Smooth muscle cell (in vitro differentiated cells): ENCODE measurements at regions not wholly inside any gene's neighbourhood (a gene's known extent, or its start where the extent isn't known, plus 50 kb on each side); places are given as distances from the start of the nearest gene placed in this dataset.

Experiments
- DNase-seq: peaks from one replicate; lab custom pipeline; 2025; ENCODE audit not compliant: unreplicated experiment; lab: John Stamatoyannopoulos, UW
- H2AFZ ChIP-seq: fragments of 200-600 bp; sonication (generic); 2 replicates; pipeline ENCODE4 v1.6.0; 2016; ENCODE audit warnings: antibody characterized with exemption, low read depth, mild to moderate bottlenecking
- H3F3A ChIP-seq: fragments of 200-600 bp; sonication (generic); 2 replicates; pipeline ENCODE4 v1.6.0; 2017; ENCODE audit warnings: antibody characterized with exemption, low read depth
- H3K27ac ChIP-seq: fragments of 200-600 bp; sonication (generic); 2 replicates; pipeline ENCODE4 v1.5.1; 2016; ENCODE audit warnings: low read depth, mild to moderate bottlenecking
- H3K27me3 ChIP-seq: fragments of 200-600 bp; sonication (generic); 2 replicates; pipeline ENCODE4 v1.6.1; 2016; ENCODE audit warnings: low read depth, mild to moderate bottlenecking
- H3K36me3 ChIP-seq: fragments of 200-600 bp; sonication (generic); 2 replicates; pipeline ENCODE4 v1.5.1; 2016; ENCODE audit warnings: low read depth
- H3K4me1 ChIP-seq: fragments of 200-600 bp; sonication (generic); 2 replicates; pipeline ENCODE4 v1.5.1; 2016; ENCODE audit warnings: low read depth
- H3K4me2 ChIP-seq: fragments of 200-600 bp; sonication (generic); 2 replicates; pipeline ENCODE4 v1.6.0; 2016; ENCODE audit warnings: mild to moderate bottlenecking
- H3K4me3 ChIP-seq: fragments of 200-600 bp; sonication (generic); 2 replicates; pipeline ENCODE4 v1.5.1; 2016; ENCODE audit warnings: mild to moderate bottlenecking
- H3K79me2 ChIP-seq: fragments of 200-600 bp; sonication (generic); 2 replicates; pipeline ENCODE4 v1.6.0; 2016; ENCODE audit warnings: low read depth, mild to moderate bottlenecking
- H3K9ac ChIP-seq: fragments of 200-600 bp; sonication (generic); 2 replicates; pipeline ENCODE4 v1.6.0; 2016; ENCODE audit warnings: low read depth
- H3K9me3 ChIP-seq: fragments of 200-600 bp; sonication (generic); replicated peaks from 2 replicates; pipeline ENCODE4 v1.5.1; 2016; ENCODE audit warnings: low read depth
- H4K20me1 ChIP-seq: fragments of 200-600 bp; sonication (generic); 2 replicates; pipeline ENCODE4 v1.6.0; 2016; ENCODE audit warnings: low read depth
- WGBS: methylation state at CpG from one replicate; pipeline ENCODE4 v1.1.7; 2016; ENCODE audit warnings: low lambda C conversion rate; 5-methylcytosine and 5-hydroxymethylcytosine counted together
- TF ChIP-seq, protein P1 (sequence below): fragments of 200-600 bp; sonication (generic); IDR thresholded peaks from 2 replicates; pipeline ENCODE4 v1.5.1; 2017; ENCODE audit warnings: borderline replicate concordance, mild to moderate bottlenecking, antibody characterized with exemption; ENCODE audit not compliant: insufficient read depth, poor library complexity, severe bottlenecking

DNA sequence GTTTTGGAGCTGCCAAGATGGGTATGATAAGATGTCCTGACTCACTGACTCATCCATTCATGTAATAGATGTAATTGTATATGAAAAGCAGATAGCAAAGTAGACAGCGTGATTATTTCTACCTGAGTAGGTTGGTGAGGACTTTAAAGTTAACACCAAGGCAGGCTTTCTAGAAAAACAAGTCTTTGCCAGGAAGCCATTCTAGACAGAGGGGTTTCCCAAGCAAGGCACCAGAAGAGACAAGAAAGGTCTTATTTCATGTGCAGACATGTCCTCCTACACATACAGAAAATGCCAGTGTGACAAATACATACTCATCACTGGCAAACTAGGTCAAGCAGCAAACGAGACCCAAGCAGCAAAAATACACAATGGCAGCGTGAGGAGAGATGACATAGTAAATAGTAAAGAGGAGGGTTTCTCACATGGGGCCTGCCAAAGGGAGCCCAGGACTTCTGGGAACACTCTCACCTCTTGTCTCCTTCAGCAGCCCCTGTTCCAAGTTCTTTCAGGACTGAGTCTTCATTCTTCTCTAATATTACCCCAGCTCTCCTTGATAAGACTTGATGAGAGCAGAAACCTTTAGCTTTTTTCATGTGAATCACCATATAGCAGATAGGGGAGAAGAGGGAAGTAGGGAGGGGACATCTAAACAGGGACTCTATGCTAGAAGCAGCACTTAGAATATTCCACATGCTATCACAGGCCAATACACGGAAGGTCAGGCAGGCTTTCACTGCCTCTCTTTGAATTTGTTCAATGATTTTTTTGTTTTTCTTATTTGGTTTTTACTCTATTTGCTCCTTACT lies 114.6 kb upstream of the ATP1B1 start:
- Histone ChIP-seq H3K4me3 (no peak overlapping the region), H3K27me3 (no peaks in the 10 kb centered on the region), H3K36me3 (no peaks in the 10 kb centered on the region), H4K20me1 (no peaks in the 10 kb centered on the region), H3F3A (no peaks in the 10 kb centered on the region), H3K9ac (peak overlapping the region; percentile 54), H3K4me1 (no peaks in the 10 kb centered on the region), H3K4me2 (peak overlapping the region; percentile 56), H3K27ac (peak overlapping the region; percentile 91), H2AFZ (peak overlapping the region; percentile 86), H3K9me3 (no peaks in the 10 kb centered on the region), H3K79me2 (no peaks in the 10 kb centered on the region)
- WGBS, result 43% methylated on average over 4 of the region's 4 CpGs
- TF ChIP-seq, protein P1, sequence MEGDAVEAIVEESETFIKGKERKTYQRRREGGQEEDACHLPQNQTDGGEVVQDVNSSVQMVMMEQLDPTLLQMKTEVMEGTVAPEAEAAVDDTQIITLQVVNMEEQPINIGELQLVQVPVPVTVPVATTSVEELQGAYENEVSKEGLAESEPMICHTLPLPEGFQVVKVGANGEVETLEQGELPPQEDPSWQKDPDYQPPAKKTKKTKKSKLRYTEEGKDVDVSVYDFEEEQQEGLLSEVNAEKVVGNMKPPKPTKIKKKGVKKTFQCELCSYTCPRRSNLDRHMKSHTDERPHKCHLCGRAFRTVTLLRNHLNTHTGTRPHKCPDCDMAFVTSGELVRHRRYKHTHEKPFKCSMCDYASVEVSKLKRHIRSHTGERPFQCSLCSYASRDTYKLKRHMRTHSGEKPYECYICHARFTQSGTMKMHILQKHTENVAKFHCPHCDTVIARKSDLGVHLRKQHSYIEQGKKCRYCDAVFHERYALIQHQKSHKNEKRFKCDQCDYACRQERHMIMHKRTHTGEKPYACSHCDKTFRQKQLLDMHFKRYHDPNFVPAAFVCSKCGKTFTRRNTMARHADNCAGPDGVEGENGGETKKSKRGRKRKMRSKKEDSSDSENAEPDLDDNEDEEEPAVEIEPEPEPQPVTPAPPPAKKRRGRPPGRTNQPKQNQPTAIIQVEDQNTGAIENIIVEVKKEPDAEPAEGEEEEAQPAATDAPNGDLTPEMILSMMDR, result no peak
- DNase-seq, result no peak

DNA sequence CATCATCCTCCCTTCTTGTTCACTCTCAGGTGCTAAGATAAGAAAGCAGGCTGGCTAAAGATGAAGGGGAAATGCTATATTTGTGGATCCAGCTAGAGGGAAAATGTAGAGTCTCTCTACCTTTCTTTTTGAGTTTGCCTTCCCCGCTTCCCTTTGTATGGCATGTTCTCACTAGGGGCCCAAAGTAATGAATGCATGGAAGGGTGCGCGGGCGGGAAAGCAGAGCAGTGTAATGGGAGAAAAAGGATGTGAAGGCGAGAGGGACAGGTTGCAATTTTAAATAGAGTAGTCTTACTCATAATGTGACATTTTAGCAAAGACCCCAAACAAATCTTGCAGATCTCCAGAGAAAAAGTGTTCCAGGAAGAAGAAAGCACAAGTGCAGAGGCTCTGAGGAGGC lies 105.1 kb upstream of the ATP1B1 start:
- DNase-seq, result no peak
- TF ChIP-seq, protein P1, result no peak
- no peaks in the 10 kb centered on the region for H3K9me3 ChIP-seq
- H3K36me3 ChIP-seq, result no peaks in the 10 kb centered on the region
- H3K9ac ChIP-seq, result no peak overlapping the region
- no peak overlapping the region for H3K27ac ChIP-seq
- H3K4me3 ChIP-seq, result no peak overlapping the region
- H2AFZ ChIP-seq, result no peak overlapping the region
- peaks cover 7% of the 10 kb centered on the region for H3F3A ChIP-seq
- WGBS, result 96% methylated on average over 5 of the region's 5 CpGs
- peaks cover 11% of the 10 kb centered on the region for H3K4me1 ChIP-seq
- H4K20me1 ChIP-seq, result no peaks in the 10 kb centered on the region
- H3K27me3 ChIP-seq, result no peaks in the 10 kb centered on the region
- no peak overlapping the region for H3K4me2 ChIP-seq
- H3K79me2 ChIP-seq, result no peaks in the 10 kb centered on the region

DNA sequence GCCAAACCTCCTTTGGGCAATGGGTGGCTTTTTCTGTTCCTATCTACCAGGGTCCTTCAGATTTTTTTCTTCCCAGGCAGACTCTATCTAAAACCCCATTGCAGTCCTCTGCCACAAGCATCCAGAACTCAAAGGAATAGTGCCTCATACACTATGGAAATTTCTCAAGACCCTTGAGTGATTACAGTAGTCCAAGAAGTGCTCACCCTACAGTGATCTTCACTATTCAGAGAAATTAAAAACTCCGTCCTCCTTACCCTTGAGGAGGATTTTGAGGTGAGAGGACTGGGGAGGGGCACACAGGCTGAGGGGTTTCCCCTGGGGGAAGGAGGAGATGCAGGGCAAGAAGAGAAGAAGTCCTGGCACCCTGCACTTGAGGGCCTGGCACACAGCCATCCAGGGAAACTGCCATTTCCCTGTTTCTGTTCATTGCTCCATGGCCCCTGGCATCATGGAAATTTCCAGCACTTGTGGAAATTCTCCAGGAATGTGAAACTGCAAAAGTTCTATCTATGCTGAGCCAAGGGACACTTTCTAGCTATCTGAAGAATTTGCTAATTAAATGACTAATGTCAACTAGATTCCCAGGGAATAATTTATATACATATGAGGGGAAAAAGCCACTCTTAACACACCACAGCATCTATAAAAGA lies 102.5 kb upstream of the ATP1B1 start:
- no peaks in the 10 kb centered on the region for H3K79me2 ChIP-seq
- no peaks in the 10 kb centered on the region for H3K27me3 ChIP-seq
- no peak overlapping the region for H3K4me3 ChIP-seq
- H3K4me2 ChIP-seq, result peak overlapping the region; percentile 58
- H3K4me1 ChIP-seq, result peaks cover 11% of the 10 kb centered on the region
- 78% methylated on average over 1 of the region's 1 CpG for WGBS
- peak overlapping the region; percentile 79 for H2AFZ ChIP-seq
- no peak overlapping the region for H3K9ac ChIP-seq
- H3K36me3 ChIP-seq, result no peaks in the 10 kb centered on the region
- DNase-seq, result peak; percentile 13
- H3K27ac ChIP-seq, result peak overlapping the region; percentile 71
- no peaks in the 10 kb centered on the region for H4K20me1 ChIP-seq
- no peaks in the 10 kb centered on the region for H3K9me3 ChIP-seq
- peaks cover 7% of the 10 kb centered on the region for H3F3A ChIP-seq
- TF ChIP-seq, protein P1, result no peak
